ENCODE measurements at regions not wholly inside any gene's neighbourhood (a gene's known extent, or its start where the extent isn't known, plus 50 kb on each side); places are given as distances from the start of the nearest gene placed in this dataset.
"Not testable (repeated sequence)": the region's sequence is repeated elsewhere in the genome, so short reads cannot be mapped to it uniquely, and the experiment has no call there.

GRCh38 chr5:62964428-62964827 is 385.8 kb downstream of the LRRC70 start:
- DNase-seq = no peak

GRCh38 chr5:62960781-62961180 is 382.2 kb downstream of the LRRC70 start:
- no peak for DNase-seq

GRCh38 chr5:62956597-62956996 is 378.0 kb downstream of the LRRC70 start:
- DNase-seq = no peak

DNA sequence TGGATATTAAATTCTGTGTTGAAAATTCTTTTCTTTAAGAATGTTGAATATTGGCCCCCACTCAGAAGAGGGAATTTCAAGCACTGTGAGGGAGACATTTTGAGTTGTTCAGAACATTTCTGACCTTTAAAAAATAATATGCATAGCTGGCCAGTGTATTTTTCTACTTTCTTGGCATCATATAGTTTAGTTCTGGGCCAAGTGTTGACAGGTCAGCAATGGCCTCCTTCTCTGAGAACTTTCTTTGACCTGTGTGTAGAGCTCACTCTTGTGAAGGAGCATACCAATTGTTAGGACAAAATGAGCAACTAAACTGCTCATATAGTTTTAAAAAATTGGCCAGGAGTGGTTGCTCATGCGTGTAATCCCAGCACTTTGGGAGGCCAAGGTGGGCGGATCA is 376.0 kb downstream of the LRRC70 start:
- DNase-seq = no peak

- no peak for DNase-seq
Measured at GRCh38 chr5:62948301-62948700, 369.7 kb downstream of the LRRC70 start.

DNA sequence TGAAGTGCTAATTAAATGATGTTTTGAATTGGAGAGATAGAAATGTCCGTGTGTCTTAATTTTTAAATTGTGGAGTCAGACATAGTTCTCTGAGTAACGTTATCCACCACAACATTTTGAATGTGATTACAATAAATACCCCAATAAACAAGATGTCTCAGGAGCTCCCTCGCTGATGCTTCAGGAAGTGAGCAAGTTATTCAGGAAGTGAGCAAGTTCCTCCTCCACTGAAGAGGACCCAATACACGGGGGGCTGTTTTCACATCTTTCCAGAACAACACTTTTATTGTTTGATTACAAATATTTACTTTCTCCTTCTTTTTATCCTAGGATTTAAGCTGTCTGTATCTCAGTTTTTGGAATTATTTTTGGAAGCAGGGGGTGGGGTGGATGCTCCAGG is 363.8 kb downstream of the LRRC70 start:
- DNase-seq = no peak

DNA sequence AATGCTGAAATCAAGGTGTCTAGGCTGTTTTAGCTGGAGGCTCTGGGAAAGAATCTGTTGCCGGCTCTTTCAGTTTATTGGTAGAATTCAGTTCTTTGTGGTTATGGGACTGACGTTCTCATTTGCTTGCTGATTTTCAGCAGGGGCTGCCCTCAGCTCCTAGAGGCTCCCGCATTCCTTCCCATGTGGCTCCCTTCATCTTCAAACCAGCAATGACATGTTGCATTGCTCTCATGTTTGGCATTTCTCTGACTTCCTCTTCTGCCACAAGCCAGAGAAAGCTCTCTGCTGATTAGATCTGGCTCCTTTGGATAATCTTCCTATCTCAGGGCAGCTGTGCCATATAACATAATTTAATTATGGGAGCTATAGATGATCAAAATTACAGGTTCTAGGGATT is 360.3 kb downstream of the LRRC70 start:
- no peak for DNase-seq

GRCh38 chr5:62937661-62938558 is 359.3 kb downstream of the LRRC70 start:
- DNase-seq = no peak

DNA sequence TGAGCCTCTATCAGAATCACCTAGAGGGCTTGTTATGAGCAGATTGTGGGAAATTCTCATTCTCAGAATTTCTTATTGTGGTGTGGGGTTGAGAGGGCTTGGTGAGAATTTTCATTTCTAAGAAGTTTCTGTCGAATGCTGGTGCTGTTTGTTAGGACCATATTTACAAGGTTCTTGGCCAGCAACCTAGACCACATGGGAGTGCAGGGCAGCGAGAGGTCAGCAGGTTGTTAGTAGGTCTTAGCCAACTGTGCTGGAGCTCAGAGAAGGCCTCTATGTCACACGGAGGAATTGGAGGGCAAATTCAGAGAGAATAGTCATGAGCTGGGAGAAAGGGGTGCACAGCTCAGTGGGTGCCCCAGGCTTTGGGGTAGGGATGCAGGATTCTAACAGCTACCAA is 357.0 kb downstream of the LRRC70 start:
- DNase-seq = no peak

DNA sequence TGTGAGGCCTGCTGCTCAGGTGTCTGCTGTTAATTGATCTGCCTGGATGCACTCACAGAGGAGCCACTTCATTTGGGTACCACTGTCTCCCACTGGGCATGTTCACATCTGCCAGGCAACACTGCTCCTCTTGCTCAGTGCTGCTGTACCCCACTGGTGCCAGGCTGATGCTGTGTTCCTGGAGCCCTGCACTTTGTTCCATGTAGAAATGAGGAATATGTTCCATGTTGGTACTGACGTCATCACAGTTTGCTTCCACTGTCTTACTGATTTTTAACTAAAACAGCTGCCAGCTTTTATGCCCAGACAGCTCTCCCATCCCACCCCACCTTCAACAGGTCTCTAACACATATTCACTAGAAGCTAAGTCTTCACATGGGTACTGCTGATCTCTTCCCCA is 355.7 kb downstream of the LRRC70 start:
- no peak for DNase-seq

DNA sequence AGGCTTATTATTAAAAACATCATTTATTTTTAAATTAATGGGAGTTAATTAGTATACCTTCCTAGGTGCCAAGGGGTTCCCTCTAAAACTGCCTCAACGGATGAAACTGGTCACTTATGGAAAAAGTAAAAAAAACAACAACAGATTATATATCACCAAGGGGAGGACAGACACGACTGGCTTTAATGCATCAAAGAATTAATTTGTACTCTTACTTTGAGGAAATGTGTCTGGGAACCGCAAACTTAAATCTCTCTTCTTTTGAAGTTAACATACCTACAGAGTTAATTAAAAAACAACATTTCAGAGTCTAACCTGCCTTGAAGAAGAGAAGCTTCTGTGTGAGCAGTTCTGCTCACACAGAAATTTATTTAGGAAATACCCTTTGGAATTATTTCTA is 354.6 kb downstream of the LRRC70 start:
- DNase-seq = no peak

DNA sequence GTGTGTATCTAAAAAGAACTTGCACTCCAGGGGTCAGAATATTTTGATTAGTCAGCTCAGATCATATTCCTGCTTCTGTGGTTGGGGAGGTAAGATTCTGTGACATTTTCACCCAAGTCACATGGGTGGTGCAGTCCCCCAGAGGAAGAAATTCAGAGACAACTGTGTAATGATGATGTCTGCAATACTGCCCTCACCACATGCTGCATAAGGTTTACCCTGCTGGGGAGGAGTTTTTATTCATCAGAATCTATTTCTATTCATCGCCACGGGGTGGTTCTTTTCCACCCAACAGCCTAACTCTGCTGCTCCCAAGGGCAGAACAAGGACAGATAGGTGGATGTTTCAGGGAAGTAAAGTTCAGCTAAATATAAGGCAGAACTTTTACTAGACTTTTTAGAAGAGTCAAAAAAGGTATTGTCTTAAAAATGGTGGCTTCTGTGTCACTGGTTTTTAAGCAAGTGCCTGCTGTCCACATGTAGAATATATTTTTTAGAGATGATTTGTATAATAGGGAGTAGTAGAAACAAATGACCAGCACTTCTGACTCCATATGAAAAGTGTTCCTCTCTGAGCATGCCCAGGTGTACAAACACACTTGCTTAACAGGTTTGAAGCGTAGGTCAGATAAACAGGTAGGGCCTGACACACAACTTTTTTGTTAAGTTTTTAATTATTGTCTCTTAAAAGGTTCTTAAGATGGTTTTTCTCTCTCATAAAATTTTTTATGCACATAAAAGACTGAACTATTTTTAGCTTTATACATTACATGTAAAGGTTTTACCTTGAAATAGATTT is 352.7 kb downstream of the LRRC70 start:
- no peak for DNase-seq

- DNase-seq = no peak
Measured at GRCh38 chr5:62922191-62922590, 343.6 kb downstream of the LRRC70 start.

GRCh38 chr5:62920856-62921255 is 342.2 kb downstream of the LRRC70 start:
- no peak for DNase-seq

- DNase-seq = no peak
Measured at GRCh38 chr5:62909326-62909725, 330.7 kb downstream of the LRRC70 start.

GRCh38 chr5:62902126-62902525 is 323.5 kb downstream of the LRRC70 start:
- DNase-seq = no peak

GRCh38 chr5:62900976-62901375 is 322.4 kb downstream of the LRRC70 start:
- no peak for DNase-seq

DNA sequence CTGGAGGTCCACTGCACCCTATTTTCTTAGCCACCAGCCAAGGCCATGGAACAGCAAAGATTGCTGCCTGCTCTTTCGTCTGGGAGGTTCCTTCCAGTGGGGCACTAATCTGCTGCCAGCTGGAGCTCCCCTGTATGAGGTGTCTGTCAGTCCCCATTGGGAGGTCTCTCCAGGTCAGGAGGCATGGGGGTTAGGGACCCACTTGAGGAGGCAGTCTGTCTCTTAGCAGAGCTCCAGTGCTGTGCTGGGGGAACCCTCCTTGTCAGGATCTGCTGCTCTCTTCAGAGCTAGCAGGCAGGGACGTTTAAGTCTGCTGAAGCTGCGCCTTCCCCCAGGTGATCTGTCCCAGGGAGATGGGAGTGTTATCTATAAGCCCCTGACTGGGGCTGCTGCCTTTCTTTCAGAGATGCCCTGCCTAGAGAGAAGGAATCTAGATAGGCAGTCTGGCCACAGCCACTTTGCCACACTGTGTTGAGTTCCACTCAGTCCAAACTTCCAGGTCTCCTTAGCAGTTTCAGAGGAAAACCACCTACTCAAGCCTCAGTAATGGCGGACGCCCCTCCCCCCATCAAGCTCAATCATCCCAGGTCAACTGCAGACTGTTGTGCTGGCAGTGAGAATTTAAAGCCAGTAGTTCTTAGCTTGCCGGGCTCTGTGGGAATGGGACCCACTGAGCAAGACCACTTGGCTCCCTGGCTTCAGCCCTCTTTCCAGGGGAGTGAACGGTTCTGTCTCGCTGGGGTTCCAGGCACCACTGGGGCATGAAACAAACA is 317.7 kb downstream of the LRRC70 start:
- DNase-seq = no peak

GRCh38 chr5:62886603-62887315 is 308.1 kb downstream of the LRRC70 start:
- no peak for DNase-seq

GRCh38 chr5:62837330-62837729 is 258.7 kb downstream of the LRRC70 start:
- DNase-seq = not testable (repeated sequence)

- no peak for DNase-seq
Measured at GRCh38 chr5:62829604-62829986, 251.0 kb downstream of the LRRC70 start.

DNA sequence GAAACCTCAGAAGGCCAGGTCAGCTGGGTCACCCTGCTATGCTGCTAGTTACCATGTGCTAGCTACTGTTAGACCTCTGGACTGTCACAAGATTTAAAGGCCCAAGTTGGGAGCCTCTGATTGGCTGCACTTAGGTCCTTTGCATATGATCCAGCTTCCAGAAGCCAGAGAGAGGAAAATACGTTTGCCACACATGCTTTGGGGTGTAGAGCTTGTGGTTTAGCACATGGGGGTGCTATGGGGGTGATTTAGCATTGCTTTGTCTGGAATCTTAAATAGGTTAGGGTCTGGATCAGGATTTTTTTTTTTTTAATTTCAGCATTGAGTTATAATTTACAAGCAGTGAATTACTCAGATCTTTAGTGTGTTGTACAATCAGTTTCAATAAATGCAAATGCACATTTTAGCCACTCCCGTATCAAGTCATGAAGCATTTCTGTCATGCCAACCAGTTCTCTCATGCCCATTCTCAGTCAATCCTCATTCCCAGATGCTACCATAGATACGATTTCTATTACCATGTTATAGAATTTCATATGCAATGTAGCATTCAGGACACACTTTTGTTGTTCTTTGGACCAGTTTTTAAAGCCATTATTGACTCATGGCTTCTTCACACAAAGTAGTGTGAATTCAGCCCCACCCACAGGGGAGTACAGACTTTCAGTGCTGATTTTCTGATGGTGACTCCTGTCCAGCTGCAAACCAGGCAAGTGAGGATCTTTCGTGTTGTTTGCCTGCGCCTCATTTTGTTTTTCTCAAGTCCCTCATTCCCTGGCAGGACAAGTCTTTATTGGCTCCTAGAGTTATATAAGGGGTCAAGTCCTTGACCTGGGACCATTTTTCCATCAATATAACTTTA is 250.4 kb downstream of the LRRC70 start:
- no peak for DNase-seq
